Stimulated activated CD8-positive, alpha-beta memory T cell treated with anti-CD3 and anti-CD28 coated beads, Interleukin-4, amount 100 ng/mL, for 24 hours (primary cell): ENCODE measurements at regions not wholly inside any gene's neighbourhood (a gene's known extent, or its start where the extent isn't known, plus 50 kb on each side); places are given as distances from the start of the nearest gene placed in this dataset.
"Not testable (repeated sequence)": the region's sequence is repeated elsewhere in the genome, so short reads cannot be mapped to it uniquely, and the experiment has no call there.

Experiments
- DNase-seq: peaks from one replicate; pipeline ENCODE4 v3.0.0-alpha.2; 2020; ENCODE audit warnings: low read depth

DNA sequence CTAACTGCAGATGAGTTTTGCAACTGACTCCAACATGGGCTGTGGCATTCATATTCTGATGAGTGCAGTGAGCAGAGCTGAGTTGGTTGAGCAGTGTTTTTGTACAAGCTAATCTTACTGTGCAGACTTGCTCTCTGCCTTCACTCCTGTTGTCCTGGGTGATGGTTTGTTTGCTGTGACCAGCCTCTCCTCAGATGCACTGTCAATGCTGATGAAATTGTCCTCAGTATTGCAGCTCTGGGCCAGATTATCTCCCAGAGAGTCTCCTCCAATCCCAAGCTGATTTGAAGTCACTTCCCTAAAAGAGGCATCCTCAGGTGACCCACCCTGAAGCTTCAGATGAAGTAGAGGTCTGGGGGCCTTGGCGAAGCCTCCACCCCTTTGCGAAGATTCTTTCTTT is 581.8 kb downstream of the ACTL7B start:
- no peak for DNase-seq

- no peak for DNase-seq
Measured at GRCh38 chr9:108272349-108272899, 583.4 kb downstream of the ACTL7B start.

GRCh38 chr9:108271646-108272348 is 584.0 kb downstream of the ACTL7B start:
- DNase-seq, result no peak

DNA sequence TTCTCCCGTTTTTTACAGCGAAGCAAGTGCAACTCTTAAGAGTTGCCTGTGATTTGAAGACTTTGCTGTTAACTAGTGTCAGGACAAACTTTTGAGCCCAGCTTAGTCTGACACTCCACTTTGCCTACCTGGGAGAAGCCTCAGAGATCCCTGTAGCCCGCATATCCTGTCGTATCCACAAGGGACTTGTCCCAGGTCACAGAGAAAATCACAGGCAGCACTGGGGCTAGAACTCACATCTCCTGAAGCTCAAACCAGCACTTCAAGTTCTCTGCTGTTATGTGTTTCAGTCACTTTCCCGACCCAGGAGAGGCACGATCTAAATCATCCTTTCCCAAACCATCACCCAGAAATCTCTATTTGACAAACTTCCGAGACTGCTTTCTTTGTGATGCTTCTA is 584.5 kb downstream of the ACTL7B start:
- no peak for DNase-seq

DNA sequence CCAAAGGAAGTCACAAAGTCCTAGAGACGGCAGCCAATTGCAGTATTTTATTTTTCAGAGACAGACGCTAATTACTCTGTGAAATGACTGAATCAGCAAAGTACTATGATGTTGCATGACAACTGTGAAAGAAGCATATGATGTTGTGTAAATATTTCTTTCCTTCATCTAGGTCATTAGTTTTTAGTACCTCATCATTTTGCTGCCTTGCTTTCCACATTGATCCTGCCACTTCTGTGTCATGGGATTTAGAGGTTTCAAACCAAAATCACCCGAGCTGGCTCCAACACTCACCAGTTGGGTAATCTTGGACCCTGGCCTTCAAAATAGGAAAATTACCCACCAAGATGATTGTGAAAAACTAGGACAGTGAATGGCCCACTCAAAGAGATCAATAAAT is 585.2 kb downstream of the ACTL7B start:
- DNase-seq, result no peak

GRCh38 chr9:108270051-108270450 is 585.7 kb downstream of the ACTL7B start:
- DNase-seq, result no peak

GRCh38 chr9:108269371-108269770 is 586.4 kb downstream of the ACTL7B start:
- DNase-seq, result no peak

GRCh38 chr9:108265065-108265464 is 590.7 kb downstream of the ACTL7B start:
- no peak for DNase-seq

DNA sequence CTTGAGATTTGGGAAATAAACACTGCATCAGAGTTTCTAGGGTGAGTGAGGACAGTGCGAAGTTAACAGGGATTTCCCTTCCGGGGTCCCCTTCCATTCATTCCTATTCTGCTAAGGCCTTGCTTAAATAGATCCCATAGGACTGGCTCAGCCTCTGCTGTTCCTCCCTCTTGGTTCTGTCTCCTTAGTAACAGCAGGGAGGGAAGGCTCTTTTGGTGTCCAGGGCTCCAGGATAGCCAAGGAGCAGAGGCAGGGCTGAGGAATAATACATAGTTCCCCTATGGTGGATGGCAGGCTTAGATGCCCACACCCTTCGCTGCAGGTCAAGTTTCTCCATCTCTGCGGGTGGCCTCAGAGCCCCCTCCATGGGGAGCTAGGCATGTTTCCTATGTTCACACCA is 591.7 kb downstream of the ACTL7B start:
- DNase-seq, result no peak

DNA sequence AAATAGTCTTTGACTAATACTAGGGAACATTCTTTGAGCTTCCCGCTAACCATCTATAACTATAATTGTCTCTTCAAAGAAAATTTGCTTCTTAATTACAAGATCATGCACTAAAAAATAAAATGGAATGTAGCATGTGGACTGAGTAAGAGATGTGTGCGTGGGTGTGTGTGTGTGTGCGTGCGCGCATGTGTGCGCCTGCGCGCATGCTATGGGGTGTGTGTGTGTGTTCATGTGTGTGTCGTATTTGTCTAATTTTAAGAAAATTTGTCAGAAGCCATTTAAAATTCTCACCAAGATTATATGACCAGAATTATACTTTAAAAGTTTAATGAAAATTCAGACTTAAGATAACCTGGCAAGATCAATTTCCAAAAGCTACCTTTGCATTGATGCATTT is 593.0 kb downstream of the ACTL7B start:
- DNase-seq, result no peak

GRCh38 chr9:108259917-108260675 is 595.7 kb downstream of the ACTL7B start:
- DNase-seq, result no peak

- no peak for DNase-seq
Measured at GRCh38 chr9:108258640-108259039, 597.1 kb downstream of the ACTL7B start.

- no peak for DNase-seq
Measured at GRCh38 chr9:108257382-108257781, 598.4 kb downstream of the ACTL7B start.

- no peak for DNase-seq
Measured at GRCh38 chr9:108254236-108254635, 601.5 kb downstream of the ACTL7B start.

- not testable (repeated sequence) for DNase-seq
Measured at GRCh38 chr9:108247391-108247790, 608.4 kb downstream of the ACTL7B start.

DNA sequence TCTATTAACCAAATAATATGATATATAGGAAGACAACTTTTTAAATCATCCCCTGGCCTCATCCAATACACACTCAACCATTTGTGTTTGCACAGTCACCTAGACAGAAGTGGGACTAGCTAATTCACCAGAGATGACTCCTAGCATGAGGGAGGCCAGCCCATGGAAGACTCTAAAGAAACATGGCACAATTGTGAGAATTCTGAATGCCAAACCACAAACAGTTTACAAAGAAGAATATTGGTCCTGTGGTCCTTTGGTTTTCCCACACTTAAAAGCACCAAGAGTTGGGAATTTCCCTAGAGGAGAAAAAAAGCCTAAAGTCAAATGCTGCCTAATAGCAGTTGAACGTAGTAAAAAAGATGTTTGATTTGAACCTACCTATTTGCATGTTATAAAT is 609.9 kb downstream of the ACTL7B start:
- no peak for DNase-seq

GRCh38 chr9:108245331-108245730 is 610.5 kb downstream of the ACTL7B start:
- no peak for DNase-seq

GRCh38 chr9:108244686-108245085 is 611.1 kb downstream of the ACTL7B start:
- DNase-seq, result no peak

- no peak for DNase-seq
Measured at GRCh38 chr9:108241384-108242073, 614.3 kb downstream of the ACTL7B start.

GRCh38 chr9:108239696-108240321 is 616.0 kb downstream of the ACTL7B start:
- DNase-seq, result no peak

GRCh38 chr9:108235609-108236008 is 620.2 kb downstream of the ACTL7B start:
- no peak for DNase-seq

DNA sequence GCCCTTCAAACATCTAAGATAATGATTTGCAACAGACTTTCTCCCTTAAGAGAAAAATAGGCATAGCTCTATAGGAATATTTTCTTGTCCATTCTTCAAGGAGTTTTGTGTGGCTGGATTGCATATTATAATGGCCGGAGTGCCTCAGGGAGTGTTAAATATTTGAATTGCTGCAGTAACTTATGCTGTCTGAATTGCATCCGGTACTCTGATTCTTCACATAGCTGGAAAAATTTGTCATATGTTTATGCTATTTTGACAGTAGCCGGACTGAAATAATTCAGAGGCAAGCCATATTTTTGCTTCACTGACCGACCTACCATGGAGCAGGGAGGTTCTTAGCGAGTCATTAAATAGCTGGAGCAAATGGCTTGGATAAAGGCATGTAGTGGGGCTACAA is 621.0 kb downstream of the ACTL7B start:
- no peak for DNase-seq
